ENCODE measurements at regions not wholly inside any gene's neighbourhood (a gene's known extent, or its start where the extent isn't known, plus 50 kb on each side); places are given as distances from the start of the nearest gene placed in this dataset.

DNA sequence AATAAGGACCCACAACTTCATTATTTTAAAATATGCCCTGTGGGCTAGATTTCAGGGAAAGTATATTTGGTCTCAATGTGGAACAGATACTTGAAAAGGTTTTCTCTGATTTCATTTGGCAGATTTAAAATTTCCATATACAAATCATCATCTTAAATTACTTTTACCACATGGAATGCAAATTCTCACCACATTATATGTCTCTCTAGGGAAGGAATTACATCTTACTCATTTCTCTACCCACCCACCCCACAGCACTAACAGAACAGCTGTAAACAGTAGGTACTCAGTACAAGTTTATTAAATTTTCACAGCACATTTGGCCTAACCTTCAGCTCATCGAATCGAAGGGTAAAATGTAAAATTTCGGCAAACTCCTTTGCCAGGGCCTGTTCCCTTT, 104.0 kb downstream of the CYRIA start:
- DNase-seq, result no peak

DNA sequence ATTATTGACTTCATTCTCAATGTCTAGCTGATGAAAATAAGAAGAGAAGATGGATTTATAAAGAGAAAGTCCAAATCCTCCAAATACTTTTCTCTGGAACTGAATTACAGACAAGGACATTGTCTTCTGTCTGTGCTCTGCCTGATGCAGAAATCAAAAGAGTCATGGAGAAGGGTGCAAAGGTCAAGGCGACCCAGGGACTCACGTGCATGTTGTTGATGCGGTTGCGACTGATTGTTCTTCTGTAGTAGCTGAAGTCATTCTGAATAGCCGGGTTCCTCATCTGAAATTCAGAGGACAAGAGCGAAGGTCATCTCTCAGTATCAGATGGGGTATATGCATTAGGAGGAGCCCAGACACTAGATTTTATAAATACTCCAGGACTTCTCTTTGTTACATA, 104.4 kb downstream of the CYRIA start:
- DNase-seq, result no peak

DNA sequence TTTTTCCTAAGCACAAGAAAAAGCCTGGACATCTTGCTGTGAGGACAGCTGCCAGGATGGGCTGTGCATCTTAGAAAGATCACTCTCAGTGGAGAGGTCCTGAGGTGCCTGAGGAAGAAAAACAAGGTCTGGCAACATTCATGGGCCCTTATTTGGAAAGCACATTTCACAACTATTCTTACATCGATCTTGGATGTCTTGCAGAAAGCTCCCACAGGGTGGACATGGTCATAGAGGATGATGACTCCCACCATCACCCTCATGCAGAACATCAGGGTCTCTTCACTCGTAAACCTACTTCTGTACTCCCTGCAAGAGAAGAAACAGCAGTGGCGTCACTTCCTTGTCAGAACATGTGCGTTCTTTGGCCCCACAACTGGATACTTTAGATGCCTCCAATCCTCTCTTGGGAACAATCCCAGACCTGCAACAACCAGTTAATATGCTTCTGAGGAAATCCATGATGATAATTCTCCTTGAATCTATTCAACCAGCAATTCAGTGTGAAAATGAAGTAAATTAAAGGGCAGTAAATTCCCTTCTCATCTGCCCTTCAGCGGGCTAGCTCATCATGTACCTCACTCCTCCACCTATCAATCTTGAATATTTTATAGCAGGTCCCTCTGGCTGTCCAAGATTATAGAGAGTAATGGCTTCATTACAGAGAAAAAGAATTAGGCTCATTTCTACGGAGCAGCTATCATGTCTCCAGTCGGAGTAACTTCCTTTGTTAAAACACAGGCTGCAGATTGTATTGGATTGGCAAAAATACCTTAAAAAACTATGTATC, 106.2 kb downstream of the CYRIA start:
- DNase-seq, result no peak

DNA sequence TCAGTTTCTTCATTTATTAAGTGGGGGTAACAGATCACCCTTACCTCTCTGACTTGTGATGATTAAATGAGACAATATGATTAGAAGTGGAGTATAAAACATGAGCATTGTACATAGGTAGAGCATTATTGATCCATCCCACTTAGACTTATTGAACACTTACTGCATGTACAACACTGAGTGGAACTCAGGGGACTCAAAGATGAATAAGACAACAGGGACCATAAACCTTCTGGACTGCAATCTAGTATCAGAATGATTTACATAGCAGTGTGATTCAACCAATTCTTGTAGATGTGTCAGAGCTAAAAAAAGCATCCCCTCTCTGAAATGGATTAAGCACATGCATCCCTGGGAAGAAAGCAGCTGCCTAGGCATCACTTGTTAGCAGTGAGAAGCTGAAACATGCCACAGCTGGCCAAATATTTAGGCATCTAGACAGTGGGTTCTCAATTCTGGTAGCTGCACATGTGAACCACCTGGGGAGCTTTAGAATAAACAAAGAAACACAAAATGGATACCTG, 111.5 kb downstream of the CYRIA start:
- no peak for DNase-seq

DNA sequence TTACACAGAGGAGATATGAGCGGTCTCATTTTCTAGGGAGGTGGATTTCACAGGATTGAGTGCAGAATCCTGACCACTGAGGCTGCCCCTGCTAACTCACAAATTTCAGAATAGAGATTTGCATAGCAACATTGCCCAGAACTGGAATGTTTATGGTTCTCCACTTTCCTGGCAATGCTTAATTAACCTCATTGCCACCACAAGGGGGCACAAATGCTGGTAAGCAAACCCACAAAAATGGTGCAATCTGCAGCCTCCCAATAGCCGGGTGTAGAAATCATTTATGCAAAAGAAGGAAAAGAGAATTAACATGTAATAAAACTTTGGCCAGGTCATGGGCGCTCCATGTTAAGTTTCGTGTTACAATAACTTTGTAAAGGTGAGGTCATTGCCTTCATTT, 112.4 kb downstream of the CYRIA start:
- DNase-seq, result peak; percentile 19

DNA sequence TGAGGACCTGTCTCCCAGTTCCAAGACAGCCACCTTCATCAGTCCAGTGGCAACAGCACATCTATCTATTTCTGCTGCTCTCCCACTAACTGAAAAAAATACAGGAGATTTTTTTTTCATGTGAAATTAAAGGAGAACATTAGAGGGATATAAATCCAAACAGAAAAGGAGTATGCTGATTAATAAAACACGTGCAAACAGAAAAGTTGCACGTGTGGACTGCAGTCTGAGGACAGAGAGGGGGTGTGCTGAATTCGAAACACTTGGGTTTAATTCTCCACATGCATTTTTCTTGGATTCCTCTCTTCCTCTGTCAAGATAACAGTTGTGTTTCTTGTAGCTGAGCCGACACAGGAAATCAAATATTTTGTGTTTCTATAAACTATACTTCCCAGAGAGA, 113.4 kb downstream of the CYRIA start:
- no peak for DNase-seq

DNA sequence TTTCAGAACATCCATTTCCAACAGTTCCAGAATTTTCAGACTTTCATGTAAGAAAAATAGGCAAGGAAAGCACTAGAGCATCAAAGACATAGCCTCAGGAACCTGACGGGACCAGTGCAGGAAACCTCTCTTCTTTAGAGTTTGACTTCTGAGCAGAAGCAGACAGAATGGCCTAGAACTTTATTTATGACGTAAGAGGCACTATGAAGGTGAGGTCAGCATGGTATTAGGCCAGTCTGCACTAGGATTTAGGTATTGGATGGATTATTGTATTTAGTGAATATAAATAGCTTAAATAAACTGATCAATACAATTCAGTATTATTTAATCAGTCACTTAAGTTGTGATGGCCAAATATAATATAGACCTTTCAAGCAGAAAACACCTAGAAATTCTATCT, 117.6 kb downstream of the CYRIA start:
- DNase-seq, result no peak

DNA sequence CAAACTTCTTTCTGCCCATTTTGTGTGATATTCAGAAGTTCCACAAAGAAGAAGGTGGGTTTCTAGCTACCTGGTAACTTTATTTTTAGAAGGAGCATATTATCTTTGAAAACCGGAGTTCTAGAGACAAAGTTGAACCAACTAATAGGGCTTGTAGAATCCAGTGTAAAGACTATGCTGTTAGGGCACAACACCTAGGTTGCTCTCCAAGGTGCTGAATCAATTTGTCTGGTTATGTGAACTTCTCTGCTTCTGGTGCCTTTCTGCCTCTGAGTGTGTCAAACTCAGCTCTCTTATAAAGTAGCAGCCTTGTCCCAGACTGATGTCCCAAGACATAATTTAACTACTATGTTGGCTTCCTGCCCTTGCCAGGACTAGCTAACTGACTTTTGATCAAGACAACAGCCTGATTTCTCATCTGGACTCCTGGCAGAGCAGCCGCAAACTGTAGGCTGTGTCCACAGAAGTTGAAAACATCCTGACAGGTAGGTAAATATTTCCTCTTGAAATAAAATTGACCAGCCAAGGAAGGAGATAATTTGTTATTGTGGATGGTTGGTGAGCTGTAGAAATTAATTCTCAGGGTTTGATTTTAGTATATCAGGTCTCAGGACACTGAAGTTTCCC, 119.4 kb downstream of the CYRIA start:
- DNase-seq, result no peak

DNA sequence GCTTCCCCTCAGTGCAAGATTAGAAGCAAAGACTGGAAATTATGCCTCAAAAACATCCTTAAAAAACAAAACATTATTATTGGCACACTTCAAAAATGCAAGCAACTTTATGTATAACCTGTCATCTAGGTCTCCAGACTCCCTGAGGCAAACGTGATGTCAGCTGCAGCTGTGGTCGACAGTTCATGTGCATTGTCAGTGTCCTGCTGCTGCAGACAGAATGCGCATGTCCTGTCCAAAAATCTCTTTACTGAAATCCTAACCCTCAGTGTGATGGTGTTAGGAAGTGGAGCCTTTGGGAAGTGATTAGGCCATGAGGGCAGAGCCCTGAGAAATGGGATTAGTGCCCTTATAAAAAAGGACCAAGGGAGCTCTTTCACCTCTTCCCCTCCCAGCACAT, 126.9 kb downstream of the CYRIA start:
- no peak for DNase-seq

DNA sequence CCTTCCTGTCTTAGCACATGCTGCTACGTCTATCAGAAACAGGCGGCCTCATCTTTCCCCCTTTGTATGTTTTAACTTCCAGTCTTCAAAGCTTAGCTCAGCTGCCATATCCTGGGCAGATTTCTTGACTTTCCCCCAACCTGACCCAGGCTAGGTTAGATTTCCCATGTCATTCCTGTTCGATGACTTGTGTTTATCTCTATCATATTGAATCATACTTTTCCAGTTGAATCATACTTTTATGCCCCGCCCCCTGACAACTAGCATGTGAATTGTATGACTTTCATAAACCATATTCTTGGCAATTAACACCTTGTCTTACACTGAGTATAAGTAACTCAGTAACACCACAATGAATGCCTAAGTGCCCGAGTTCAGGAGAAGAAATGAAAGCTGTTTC, 128.3 kb downstream of the CYRIA start:
- DNase-seq, result no peak

DNA sequence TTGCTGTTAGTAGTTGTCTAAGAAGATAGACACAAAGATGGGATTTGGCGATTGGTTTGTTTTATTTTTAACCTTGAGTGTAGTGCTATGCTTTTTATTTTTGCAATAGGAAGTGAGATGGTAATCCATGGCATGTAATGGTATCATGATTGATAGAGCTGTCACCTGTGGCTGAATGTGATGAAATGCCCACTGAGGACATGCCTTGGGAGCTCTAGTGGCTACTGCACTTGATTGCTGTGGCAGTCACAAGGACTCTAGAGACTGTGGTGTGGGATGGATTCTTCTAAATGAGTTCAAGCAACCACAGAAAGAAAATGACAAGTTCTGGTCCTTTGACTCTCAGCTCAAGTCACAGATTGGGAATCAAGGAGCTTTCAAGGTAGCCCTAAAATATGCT, 139.4 kb downstream of the CYRIA start:
- no peak for DNase-seq

DNA sequence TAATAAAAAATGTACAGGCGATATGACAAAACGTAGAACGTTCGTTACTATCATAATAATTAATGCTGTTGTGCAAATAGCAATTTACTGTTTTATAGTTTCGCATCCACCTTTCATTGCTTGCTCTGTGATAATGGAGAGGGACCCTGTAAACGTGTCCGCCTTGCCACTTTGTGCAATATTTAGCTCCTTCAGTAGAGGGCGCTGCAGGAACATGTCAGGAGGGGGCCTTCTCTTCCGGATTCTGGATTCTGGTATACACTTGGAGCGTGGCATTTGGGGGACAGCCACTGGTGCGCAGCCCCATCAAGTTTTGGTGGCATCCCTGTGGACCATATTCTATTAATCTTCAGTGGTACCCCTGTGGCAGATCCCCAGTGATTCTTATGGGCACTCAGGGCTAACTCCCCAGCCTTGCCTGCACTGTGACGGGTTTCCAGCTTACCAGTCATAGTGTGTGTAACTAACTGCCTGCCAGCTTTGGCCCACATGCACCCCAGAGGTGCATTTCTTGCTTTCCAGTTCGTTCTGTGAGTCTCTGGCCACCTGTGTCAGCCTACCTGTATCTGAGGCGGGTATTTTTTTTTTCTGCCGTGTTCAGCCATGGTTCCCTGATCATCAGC, 140.3 kb downstream of the CYRIA start:
- DNase-seq, result no peak

DNA sequence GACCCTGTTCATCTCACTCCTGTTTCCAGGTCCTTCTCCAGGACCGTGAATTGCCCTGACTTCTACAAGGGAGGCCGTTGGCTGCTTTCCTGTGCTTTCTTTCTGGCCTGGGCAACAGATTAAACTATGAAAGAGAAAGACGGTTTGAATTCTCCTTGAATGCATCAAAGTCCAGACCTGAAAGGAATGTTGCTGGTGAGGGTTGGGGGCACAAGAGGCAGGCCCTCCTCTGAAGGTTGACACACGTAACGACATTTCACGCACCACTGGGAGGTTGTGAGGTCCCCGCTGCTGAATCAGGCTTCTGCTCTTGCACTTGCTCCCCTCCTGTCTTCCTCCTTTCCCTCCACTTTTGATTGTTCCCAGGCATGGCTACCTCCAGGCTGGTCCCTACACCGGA, 141.9 kb downstream of the CYRIA start:
- no peak for DNase-seq

DNA sequence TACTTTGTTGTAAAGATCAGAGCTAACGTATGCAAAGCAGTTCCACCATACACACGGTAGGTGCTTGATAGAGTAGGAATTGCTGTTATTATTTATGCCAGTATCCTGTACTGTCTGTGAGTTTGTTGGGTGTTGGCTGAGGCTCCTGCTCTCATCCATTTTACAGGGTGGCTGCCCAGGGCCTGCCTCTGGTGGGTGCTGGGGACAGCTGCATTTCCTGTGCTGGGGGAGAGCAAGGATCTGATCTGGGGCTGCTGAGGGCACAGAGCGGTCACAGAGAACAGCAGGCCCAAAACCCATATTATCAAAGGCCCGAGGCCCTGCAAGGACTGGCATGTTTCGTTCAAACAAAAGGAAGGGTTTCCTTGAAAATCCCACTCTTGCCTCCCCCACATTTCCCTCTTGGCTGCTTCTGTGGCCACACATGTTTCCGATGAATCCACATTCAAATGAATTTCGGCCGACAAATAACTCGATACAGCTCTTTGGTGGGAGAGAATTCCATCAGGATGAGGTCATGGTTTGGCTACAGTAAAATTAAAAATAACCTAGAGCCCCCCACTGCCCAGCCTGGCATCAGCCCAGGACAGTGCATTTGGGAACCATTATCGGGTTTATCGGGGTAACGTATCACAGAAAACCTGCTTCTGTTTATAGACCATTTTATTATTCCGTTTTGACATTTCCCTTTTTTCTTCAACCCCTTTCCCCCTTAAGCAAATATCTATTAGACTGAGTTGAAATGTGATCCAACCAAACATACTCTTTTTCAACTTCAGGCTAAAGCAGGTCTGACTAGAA, 143.4 kb downstream of the CYRIA start:
- DNase-seq, result no peak

DNA sequence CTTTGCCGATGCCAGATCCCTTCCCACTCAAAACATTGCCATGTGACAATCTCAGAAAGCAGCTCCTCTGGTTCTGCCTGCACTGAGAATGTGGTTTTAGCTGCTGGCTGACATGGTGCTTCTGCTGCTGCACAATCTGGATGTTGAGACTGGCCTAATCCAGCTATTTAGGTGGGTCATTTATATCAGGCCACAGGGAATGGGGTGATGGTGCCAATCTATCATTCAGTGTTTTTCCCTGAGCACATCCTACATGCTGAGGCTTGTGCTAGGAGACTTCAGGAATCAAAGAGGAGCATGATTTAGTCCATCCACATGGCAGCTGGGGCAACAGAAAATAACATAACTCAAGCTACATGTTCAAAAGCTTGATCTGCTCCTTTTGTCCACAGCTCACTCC, 144.7 kb downstream of the CYRIA start:
- DNase-seq, result no peak

DNA sequence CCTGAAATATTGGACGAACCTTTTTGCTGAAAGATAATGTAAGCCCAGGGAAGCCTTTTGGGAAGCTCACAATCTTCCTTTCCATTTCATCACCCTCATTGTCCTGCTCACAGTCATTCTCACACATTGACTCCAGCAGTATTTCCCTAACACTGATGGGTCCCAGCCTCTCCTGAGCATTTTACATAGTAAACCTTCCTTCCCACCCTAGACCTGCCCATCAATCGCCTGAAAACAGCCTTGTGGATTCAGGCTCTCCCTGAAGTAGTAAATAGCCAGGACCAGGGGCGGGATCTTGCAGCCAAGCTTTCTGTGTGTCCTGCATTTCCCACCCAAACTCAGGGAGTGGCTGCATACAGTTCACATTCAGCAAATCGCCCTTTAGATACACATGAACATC, 149.9 kb downstream of the CYRIA start:
- DNase-seq, result no peak

DNA sequence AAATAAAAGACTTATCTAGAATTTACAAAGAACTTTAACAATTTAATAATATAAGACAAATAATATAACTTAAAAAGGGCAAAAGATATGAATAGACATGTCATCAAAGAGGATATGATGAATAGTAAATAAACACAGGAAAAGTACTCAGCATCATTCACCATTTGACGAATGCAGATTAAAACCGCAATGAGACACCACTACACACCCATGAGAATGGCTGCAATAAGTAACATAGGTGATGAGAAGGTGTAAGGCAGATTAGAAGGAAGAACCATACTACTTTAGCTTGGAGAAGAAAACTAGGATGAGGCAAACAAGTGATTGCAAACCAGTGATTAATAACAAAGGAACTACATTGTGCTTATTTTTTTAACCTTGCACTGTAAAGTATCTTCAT, 152.0 kb downstream of the CYRIA start:
- no peak for DNase-seq

DNA sequence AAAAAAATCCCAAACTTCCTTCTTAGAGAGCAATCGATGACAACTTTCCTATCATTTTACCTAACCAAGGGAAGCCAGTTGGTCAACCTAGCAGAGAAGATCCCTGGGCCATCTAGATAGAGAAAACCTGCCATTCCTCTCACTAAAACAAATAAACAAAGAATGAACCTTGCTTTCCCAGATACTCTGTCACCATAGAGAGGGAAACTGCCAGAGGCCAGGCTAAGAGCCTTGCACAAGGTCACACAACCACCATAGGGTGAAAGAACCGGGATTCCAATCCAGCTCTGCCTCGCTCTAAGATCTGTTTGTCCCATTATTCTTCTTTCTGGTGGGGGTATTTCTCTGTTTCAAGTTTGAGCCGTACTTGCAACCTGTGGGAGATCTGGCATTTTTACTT, 154.6 kb downstream of the CYRIA start:
- no peak for DNase-seq

DNA sequence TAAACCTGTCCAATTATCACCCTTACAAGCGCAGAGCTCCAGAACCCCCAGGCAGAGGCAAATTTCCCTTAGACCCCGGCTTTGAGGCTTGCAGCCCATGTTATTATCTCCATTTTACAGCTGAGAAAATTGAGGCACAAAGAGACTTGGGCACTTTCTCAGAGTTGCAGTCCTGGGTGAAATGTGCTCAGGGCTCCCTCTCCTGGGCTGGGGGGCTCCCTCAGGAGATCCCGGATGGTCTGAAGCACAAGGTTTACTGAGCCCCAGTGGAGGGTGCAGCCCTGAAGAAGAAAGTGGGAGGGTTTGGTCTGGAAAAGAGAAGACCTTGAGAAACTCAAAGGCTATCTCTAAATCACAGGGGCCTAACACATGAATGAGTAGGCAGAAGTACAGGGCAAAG, 156.6 kb downstream of the CYRIA start:
- DNase-seq, result no peak

DNA sequence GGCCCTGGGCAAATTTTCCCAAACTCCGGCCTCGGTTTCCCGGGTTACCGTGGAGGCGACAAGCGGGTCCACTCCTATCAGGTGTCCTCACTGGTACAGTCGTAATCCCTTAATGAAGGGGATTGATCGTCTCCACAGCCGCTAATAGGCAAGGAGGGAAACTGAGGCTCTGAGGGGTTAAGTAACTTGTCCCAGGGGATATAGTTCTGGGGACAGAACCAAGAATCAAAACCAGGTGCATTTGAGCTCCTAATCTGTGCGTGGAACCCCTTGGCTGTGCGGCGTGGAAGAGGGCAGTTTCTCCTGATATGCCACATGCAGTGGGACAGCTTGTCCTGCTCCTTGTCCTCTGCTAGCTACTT, 157.2 kb downstream of the CYRIA start:
- no peak for DNase-seq

DNA sequence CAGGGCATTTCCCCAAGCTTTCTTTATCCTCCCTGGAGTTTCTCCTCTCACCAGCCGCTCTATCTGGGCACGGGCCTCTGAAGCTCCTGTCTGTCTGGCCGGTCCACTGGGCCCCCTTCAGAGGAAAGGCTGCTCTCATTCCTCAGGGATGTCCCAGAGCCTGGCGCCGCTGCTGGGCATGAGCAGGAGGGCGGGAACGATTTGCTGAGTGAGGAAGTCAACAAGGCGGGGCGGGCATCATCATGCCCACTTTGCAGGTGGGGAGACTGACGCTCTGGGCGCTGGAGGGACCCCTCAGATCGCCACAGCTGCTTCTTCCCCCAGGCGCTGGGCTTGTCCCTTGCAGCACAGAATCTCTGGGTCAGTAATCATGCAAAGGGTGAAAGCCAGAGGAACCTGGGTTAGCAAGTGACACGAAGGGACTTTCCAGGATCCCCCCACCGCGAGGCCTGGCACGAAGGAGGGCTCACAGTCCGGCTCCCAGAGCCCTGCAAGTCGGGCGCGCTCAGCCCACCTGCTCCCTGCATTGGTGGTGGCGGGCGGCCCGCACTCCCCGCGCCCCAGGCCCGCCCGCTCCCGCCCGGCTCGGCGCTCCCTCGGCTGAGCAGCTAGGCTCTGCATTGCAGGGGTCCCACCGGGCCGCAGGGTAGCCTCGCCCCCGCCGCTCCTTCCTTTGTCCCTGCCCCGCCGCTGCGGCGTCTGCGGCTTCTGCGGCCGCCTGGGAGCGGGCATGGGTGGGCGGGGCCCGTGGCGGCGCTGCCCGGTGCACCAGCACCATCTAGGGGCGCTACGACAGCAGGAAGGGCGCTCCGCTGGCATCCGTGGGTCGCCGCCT, 157.8 kb downstream of the CYRIA start:
- DNase-seq, result peak; percentile 38

DNA sequence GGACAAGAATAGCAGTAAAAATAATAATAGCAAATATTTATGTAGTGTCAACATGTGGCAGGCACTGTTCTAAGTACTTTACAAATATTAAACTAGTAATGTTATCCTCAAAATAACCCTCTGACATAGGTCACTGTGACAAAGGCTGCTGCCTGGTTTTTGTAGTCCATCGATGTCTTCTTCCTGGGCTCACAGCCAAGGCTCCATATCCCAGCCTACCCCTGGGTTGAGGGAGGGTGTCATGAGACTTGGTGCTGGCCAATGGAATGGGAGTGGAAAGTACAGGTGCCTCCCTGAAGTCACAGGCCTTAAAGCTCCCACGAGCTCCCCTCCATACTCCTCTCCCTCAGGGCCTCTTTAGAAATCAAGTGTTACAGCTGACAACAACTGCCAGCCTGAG, 159.3 kb downstream of the CYRIA start:
- DNase-seq, result no peak

All from NCI-H2171 (cell line).